ENCODE measurements at regions not wholly inside any gene's neighbourhood (a gene's known extent, or its start where the extent isn't known, plus 50 kb on each side); places are given as distances from the start of the nearest gene placed in this dataset.

GRCh38 chr13:65103351-65103750 lies 2126.8 kb downstream of the PCDH9 start:
- no peak for DNase-seq

DNA sequence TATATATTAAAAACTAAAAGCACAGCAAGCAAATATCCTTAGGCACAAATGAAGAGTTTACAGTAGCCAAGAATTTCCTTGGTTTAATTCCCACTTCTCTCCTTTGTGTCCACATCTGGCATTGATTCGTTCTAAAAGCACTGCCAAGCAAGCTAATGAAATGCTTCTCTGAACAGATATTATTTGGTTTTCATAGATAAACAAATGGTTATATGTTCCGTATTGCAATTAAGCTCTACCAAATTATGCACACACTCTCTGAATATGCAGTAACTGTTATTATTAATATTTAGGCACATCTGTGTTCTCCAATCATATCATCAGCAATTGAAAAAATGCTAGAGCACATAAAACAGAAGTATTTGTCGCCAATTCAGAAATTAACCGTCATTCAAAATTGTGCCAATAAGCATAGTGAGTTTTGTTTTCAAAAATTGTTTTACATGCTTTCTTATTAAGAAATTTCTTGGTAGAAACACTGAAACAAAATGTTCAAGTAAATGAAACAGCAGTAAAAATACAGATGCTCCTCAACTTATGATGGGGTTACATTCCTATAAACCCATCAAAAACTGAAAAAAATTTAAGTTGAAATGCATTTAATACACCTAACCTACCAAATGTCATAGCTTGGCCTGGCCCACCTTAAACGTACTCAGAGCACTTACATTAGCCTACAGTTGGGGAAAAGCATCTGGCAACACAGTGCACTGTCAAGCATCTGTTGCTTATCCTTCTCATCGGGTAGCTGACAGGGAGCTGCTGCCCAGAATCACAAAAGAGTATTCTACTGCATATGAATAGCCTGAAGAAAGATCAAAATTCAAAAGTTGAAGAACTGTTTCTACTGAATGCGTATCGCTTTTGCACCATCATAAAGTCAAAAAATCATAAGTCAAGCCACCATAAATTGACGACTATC lies 2134.7 kb downstream of the PCDH9 start:
- no peak for DNase-seq

- DNase-seq: no peak
Observed at GRCh38 chr13:65093357-65093756, 2136.8 kb downstream of the PCDH9 start.

DNA sequence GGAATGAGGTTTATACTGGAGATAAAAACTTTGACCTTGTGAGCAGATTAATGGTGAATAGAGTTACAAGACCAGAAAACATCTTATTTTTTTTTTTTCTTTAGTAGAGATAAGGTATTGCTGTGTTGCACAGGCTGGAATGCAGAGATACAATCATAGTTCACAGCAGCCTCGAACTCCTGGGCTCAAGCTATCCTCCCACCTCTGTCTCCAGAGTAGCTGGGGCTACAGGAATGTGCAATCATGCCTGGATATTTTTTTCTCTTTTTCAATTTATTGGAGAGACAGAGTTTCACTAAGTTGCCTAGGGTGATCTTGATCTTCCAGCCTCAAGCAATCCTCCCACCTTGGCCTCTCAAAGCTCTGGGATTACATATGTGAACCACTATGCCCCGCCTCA lies 2139.1 kb downstream of the PCDH9 start:
- no peak for DNase-seq

DNA sequence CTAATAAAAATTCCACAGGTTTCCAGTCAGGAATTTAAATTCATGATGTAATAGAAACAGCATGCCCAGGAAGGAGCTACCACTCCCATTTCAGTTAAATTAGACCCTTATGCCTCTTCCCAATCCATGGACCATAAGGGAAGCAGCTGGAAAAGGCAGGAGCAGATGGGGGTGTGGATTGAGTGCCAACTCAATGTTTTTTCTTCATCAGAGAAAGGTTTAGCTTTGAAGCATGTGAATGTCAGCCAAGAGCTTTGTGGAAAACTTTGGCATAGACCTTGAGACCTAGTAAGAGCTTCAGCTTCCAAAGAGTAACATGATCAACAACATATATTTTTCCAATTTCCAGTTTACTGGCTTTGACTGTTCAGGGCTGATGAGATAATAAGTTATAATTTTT lies 2139.9 kb downstream of the PCDH9 start:
- DNase-seq: no peak

GRCh38 chr13:65088906-65089305 lies 2141.2 kb downstream of the PCDH9 start:
- DNase-seq: no peak

DNA sequence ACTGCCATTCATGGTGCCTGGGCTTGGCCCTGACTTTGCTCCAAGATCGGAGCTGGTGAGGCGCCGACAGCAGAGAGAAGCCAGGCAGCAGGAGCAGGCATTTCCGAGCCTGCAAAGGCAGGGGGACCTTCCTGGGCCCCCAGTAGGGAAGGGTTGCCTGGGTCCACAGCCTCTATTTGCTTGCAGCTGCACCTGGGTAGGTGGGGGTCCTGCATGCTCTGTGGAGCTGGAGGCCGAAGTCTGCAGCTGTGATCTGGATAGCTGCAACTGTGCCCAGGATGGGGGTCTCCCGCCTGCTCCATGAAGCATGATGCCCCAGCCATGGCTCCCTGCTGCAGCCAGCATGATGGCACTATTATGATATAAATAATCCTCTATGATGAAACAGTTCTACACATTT lies 2144.2 kb downstream of the PCDH9 start:
- DNase-seq: no peak

DNA sequence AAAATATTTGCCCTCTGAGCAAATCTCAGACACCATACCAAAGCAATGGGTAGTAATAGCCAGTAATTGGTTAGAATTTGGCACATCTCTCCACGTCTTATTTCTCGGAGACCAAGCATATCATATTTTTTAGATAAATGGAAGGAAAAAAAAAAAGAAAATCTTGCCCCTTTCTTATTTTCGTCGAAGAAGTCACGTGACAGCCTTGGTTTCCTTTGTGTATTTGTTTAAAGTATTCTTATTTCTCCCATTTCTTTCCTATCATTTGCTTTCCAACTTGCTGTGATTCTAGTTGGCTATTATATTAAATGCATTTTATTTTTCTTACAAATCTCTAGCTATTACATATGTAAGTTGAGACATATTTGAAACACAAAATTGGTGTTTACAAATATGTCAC lies 2155.9 kb downstream of the PCDH9 start:
- no peak for DNase-seq

GRCh38 chr13:65064967-65065366 lies 2165.2 kb downstream of the PCDH9 start:
- DNase-seq: no peak

DNA sequence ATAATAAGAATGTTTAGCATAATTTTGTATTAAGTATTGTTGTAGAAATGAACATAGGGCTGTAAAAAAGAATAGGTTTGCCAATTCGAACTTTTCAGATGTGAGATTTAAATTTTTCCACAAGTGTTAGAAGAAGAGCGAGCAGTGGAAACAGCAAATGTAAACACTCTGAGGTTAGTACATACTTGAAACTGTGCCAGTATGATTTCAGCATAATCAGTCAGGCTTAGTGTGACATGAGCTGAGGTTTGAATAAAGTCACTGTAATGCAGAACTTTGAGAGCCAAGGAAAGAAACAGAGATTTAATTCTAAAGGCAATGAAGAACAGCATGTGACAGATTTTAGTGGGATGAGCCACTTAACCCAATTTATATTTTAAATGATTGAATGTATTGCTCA lies 2166.4 kb downstream of the PCDH9 start:
- no peak for DNase-seq

DNA sequence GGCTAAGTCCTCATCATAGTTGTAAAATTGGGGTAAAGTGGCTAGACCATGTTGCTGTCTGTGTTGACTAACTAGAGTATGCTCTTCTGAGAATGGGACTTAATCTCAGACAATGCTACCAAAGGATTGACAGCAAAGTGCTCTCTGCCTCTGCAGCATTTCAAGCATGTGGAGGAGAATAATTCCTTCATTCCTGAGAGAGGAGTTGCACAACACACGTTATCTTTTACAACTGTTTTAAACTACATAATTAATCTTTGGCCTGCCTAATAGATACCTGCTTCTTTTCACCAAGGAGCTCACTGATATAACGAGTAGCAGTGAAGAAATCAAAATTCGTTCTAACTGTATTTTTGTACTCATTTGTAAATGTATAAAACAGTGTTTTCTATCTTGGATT lies 2172.2 kb downstream of the PCDH9 start:
- no peak for DNase-seq

DNA sequence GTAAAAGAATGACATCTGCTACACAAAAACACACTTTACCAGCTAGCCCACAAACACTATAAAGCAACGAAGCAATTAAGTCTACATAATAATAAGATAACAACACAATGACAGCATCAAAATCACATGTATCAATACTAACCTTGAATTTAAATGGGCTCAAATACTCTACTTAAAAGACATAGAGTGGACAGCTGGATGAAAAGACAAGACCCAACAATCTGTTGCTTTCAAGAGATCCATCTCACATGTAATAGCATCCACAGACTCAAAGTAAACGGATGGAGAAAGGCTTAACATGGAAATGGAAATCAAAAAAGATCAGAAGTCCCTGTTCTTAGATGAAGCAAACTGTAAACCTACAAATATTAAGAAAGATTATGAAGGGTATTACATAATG lies 2175.9 kb downstream of the PCDH9 start:
- no peak for DNase-seq

GRCh38 chr13:65036999-65037398 lies 2193.1 kb downstream of the PCDH9 start:
- DNase-seq: no peak

DNA sequence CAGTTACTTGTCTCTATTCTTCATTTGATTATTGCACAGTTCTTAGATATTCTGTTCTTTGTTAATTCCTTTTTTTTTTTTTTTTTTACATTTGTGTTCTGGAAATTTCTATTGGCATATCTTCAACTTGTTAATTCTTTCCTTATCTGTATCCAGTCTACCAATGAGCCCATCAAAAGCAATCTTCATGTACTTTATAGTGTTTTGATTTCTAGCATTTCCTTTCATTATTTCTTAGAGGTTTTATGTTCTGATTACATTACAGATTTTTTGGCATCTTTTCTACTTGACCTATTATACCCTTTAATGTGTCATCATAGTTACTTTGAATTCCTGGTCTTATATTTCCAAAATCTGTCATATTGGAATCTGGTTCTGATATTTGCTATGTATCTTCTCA lies 2194.8 kb downstream of the PCDH9 start:
- DNase-seq: no peak

DNA sequence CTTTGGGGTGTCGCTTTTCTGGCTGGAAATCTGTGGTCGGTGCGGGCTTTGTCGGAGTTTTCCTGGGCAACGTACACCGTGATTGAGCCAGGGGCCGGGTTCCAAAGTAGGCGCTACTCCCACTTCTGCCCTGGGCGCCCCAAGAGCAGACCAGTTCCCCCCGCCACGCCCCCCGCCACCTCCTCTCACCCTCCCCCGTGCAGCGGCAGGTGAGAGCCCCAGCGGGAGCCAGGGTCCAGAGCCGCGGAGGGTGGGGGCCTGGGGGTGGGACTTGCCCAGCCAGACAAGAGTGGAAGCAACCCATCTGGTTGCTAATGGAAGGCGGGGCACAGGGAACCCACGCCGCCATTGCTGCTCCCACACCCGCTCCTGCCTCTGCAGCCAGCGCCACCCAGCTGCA lies 2195.9 kb downstream of the PCDH9 start:
- no peak for DNase-seq

GRCh38 chr13:65032825-65033224 lies 2197.3 kb downstream of the PCDH9 start:
- no peak for DNase-seq

GRCh38 chr13:65028101-65028500 lies 2202.0 kb downstream of the PCDH9 start:
- DNase-seq: no peak

- no peak for DNase-seq
Observed at GRCh38 chr13:65026505-65026904, 2203.6 kb downstream of the PCDH9 start.

GRCh38 chr13:65011378-65011777 lies 2218.8 kb downstream of the PCDH9 start:
- no peak for DNase-seq

GRCh38 chr13:64997438-64997837 lies 2232.7 kb downstream of the PCDH9 start:
- DNase-seq: no peak

- no peak for DNase-seq
Observed at GRCh38 chr13:64993514-64994164, 2236.5 kb downstream of the PCDH9 start.

- DNase-seq: no peak
Observed at GRCh38 chr13:64992314-64992713, 2237.8 kb downstream of the PCDH9 start.

DNA sequence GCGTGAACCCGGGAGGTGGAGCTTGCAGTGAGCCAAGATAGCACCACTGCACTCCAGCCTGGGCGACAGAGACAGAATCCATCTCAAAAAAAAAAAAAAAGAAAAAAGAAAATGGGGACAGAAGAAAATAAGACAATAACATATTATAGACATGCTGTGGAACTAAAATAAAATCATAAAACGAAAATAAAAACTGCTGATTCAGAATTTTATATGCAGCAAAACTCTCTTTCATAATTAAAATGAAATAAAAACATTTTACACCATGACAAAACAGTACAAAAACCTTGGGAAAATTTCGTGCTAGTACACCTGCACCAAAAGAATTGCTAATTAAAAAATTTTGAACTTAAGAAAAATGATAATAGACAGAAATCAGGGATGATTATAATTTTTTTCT lies 2245.1 kb downstream of the PCDH9 start:
- no peak for DNase-seq

DNA sequence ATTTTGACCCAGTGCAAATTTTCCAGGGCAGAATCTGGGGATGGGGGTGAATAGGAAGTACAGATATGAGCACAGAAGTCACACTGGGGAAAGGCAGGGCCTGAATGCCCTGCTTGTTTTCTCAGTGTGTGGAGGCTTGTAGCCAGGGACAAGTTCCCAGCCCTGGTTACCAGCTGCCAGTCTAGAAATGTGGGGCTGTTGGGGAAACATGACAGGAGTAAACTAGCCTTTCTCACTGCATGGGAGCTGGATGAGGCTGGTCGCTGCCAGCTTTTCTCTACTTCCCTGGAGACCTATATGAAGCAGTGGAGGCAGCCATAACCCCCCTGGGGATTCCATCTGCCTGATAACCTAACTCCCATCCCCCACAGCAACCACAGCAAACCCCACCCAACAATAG lies 2267.7 kb downstream of the PCDH9 start:
- no peak for DNase-seq

DNA sequence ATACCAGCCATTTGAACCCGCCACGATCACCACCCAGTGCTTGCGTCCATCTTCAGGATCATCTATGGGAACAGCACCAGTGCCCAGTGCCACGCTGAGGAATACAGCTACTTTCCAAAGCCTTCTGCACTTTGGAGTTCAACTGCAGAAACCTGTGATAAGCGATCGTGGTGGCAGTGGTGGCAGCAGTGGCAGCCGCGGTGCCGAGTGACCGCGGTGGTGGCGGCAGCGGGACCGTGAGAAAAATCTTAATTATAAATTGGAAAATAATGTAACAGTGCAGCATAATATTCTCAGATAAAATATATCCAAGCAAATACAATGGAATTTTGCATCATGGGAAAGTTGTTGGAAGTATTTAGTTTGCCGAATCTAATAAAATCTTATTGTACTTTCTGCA lies 2270.9 kb downstream of the PCDH9 start:
- no peak for DNase-seq
